ENCODE measurements at regions not wholly inside any gene's neighbourhood (a gene's known extent, or its start where the extent isn't known, plus 50 kb on each side); places are given as distances from the start of the nearest gene placed in this dataset.

DNA sequence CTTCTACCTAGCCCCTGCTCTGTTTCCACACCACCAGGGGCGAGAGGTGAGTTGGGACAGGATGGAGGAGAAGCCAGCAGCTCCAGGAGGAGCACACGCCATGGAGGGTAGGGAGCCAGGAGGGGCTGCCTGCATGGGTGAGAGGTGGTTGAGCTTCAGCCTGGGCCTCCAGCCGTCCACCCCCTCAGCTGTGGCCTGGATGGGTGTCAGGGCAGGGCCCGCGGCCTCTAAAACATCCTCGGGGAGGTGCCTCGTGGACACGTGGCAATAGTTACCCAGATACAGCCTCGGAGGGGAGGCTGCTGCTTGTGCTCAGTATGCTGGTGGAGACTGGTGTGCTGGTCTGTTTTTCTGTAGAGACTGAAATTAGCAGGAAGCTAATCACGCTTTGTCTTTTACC lies 104.7 kb upstream of the GSE1 start:
- no CpG with 5 or more reads among the region's 10 CpGs for WGBS (ENCODE audit: insufficient coverage, low lambda C conversion rate)
- H3K4me1 ChIP-seq (ENCODE audit: control insufficient read depth, insufficient read depth, low read length), result peaks cover 2% of the 10 kb centered on the region
- peaks cover 9% of the 10 kb centered on the region for H3K36me3 ChIP-seq (ENCODE audit: control insufficient read depth, insufficient read depth, low read length)
- H3K9me3 ChIP-seq (ENCODE audit: control insufficient read depth, low read depth, low read length), result no peaks in the 10 kb centered on the region
- DNase-seq, result no peak
- H3K27me3 ChIP-seq (ENCODE audit: control insufficient read depth, insufficient read depth, low read length), result no peaks in the 10 kb centered on the region
- no peak overlapping the region for H3K27ac ChIP-seq (ENCODE audit: low read length)
- H3K4me3 ChIP-seq (ENCODE audit: low read length), result no peak overlapping the region

DNA sequence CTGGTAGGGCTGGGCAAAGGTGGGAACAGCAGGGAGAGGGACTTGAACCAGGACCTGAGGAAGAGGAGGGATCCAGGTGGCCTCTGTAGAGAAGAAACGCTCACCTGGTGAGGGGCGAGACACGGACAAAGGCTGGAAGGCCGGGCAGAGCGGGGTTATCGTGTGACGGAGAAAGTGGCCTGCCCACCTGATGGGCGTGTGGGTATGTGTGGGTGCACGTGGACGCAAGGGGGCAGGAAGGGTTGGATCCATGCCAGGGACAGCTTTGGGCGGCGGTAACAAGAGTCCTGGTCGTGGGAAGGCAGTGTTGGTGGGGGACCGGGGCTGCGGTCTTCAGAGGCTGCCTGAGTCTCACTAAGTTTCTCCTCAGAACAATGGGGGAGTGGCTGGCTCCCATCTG lies 104.1 kb upstream of the GSE1 start:
- DNase-seq, result no peak
- Histone ChIP-seq H3K4me1 (ENCODE audit: control insufficient read depth, insufficient read depth, low read length) (peaks cover 8% of the 10 kb centered on the region), H3K27ac (ENCODE audit: low read length) (no peak overlapping the region), H3K9me3 (ENCODE audit: control insufficient read depth, low read depth, low read length) (no peaks in the 10 kb centered on the region), H3K27me3 (ENCODE audit: control insufficient read depth, insufficient read depth, low read length) (no peaks in the 10 kb centered on the region), H3K4me3 (ENCODE audit: low read length) (no peak overlapping the region), H3K36me3 (ENCODE audit: control insufficient read depth, insufficient read depth, low read length) (peaks cover 9% of the 10 kb centered on the region)
- WGBS (ENCODE audit: insufficient coverage, low lambda C conversion rate), result no CpG with 5 or more reads among the region's 15 CpGs

DNA sequence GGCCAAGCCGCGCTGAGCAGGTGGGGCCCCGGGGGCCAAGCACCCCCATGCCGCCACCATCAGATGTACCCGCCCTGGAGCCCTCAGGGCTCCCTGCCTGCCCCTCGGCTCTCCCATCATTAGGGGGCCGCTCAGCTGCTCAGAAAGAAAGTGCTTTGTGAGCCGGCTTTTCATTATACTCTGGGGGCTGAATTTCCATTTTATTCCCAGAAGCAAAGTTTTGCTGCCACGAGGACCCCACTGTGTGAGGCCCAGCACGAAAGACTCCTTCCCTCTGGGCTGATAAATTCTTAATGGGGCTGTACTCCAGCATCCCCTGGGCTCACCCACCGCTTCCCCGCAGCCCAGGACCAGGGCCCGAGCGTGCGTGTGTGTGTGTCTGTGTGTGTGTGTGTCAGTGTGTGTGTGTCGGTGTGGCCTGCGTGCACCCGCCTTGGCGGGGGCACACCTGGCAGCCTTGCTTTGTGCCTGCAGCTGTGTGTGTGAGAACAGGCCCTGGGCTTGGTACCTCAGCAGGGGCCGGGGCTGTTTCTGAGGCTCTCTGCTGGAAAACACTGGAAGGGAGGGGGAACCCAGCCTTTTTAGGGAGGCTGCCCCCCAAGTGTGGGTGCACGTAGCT lies 103.0 kb upstream of the GSE1 start:
- H3K9me3 ChIP-seq (ENCODE audit: control insufficient read depth, low read depth, low read length), result no peaks in the 10 kb centered on the region
- no peak overlapping the region for H3K4me3 ChIP-seq (ENCODE audit: low read length)
- no peak overlapping the region for H3K27ac ChIP-seq (ENCODE audit: low read length)
- H3K36me3 ChIP-seq (ENCODE audit: control insufficient read depth, insufficient read depth, low read length), result peaks cover 9% of the 10 kb centered on the region
- peaks cover 19% of the 10 kb centered on the region for H3K4me1 ChIP-seq (ENCODE audit: control insufficient read depth, insufficient read depth, low read length)
- no CpG with 5 or more reads among the region's 21 CpGs for WGBS (ENCODE audit: insufficient coverage, low lambda C conversion rate)
- H3K27me3 ChIP-seq (ENCODE audit: control insufficient read depth, insufficient read depth, low read length), result no peaks in the 10 kb centered on the region
- DNase-seq, result no peak

DNA sequence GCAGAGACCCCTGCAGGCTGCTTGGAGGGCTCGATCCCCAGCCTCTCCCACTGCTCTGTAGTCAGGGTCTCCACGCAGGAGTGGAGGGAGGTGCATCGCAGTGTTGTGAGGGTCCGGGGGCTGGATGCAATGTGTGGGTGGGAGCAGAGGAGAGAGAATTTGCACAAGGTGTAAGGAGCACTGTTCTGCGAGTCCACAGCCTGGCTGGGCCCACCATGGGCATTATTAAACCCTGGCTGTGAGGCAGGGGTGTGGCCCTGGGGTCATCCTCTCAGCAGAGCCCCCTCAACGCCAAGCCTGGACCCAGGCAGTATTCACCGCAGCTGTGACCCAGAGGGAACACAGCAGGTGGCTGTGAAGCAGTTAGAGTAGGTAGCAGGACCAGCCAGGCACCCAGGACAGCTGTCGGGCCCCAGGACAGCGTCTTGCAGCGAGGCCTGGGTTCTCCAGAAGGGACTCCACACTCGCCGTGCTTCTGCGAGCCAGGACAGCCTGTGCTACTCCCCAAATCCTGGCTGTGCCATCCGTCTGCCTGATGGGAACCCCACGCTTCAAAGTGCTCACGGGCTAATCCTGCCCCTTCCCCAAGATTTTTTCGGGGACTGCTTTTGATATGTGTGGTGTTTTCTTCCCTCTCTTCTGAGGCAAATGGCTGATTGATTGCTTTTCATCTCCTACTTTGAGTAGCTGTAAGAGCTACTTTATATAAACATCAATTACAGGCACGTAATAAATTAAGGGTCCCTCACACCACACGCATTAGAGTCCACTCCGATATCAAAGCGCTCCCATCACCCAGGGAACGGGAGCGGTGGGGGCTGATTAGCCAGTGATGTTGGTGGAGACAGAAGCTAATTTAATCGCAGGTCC lies 100.9 kb upstream of the GSE1 start:
- peaks cover 5% of the 10 kb centered on the region for H3K36me3 ChIP-seq (ENCODE audit: control insufficient read depth, insufficient read depth, low read length)
- H3K9me3 ChIP-seq (ENCODE audit: control insufficient read depth, low read depth, low read length), result no peaks in the 10 kb centered on the region
- H3K4me1 ChIP-seq (ENCODE audit: control insufficient read depth, insufficient read depth, low read length), result peaks cover 34% of the 10 kb centered on the region
- 86% methylated on average over 1 of the region's 24 CpGs for WGBS (ENCODE audit: insufficient coverage, low lambda C conversion rate)
- no peaks in the 10 kb centered on the region for H3K27me3 ChIP-seq (ENCODE audit: control insufficient read depth, insufficient read depth, low read length)
- H3K4me3 ChIP-seq (ENCODE audit: low read length), result no peak overlapping the region
- no peak for DNase-seq
- no peak overlapping the region for H3K27ac ChIP-seq (ENCODE audit: low read length)

DNA sequence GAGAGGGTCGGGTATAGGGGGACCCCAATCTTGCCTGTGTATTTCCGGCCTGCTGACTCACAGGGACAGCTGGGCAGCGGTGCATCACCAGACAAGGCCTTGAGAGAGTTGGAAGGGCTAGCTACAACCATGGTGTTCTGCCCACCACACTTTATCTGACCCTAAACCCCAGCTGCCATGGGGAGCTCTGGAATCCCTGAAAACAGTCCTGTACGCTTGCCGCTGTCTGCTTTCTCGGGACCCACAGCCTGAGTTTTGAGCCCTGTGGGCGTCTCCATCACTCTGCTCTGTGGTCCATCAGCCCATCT lies 100.4 kb upstream of the GSE1 start:
- no peak overlapping the region for H3K4me3 ChIP-seq (ENCODE audit: low read length)
- H3K36me3 ChIP-seq (ENCODE audit: control insufficient read depth, insufficient read depth, low read length), result peaks cover 5% of the 10 kb centered on the region
- peaks cover 34% of the 10 kb centered on the region for H3K4me1 ChIP-seq (ENCODE audit: control insufficient read depth, insufficient read depth, low read length)
- no peaks in the 10 kb centered on the region for H3K27me3 ChIP-seq (ENCODE audit: control insufficient read depth, insufficient read depth, low read length)
- peaks cover 2% of the 10 kb centered on the region for H3K9me3 ChIP-seq (ENCODE audit: control insufficient read depth, low read depth, low read length)
- WGBS (ENCODE audit: insufficient coverage, low lambda C conversion rate), result no CpG with 5 or more reads among the region's 7 CpGs
- no peak overlapping the region for H3K27ac ChIP-seq (ENCODE audit: low read length)
- no peak for DNase-seq

DNA sequence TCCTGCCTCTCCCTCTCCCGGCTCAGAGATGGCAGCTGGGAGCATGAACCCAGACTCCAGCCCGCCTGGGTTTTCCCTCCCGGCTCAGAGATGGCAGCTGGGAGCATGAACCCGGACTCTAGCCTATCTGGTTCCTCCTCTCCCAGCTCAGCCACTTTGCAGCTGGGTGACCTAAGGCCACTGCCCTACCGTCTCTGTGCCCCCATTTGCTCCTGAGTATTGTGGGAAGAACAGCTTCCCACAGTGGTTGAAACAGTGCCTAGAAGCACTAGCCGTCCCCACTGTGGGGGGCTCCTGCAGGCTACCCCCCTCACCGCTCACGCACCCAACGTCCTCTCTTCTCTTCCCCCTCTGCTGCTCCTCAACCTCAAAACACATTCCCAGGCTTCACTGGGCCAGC lies 99.9 kb upstream of the GSE1 start:
- WGBS (ENCODE audit: insufficient coverage, low lambda C conversion rate), result 83% methylated on average over 2 of the region's 9 CpGs
- no peak for DNase-seq
- no peak overlapping the region for H3K27ac ChIP-seq (ENCODE audit: low read length)
- H3K4me3 ChIP-seq (ENCODE audit: low read length), result no peak overlapping the region
- peaks cover 4% of the 10 kb centered on the region for H3K9me3 ChIP-seq (ENCODE audit: control insufficient read depth, low read depth, low read length)
- no peaks in the 10 kb centered on the region for H3K27me3 ChIP-seq (ENCODE audit: control insufficient read depth, insufficient read depth, low read length)
- H3K4me1 ChIP-seq (ENCODE audit: control insufficient read depth, insufficient read depth, low read length), result peaks cover 34% of the 10 kb centered on the region
- H3K36me3 ChIP-seq (ENCODE audit: control insufficient read depth, insufficient read depth, low read length), result peaks cover 4% of the 10 kb centered on the region

DNA sequence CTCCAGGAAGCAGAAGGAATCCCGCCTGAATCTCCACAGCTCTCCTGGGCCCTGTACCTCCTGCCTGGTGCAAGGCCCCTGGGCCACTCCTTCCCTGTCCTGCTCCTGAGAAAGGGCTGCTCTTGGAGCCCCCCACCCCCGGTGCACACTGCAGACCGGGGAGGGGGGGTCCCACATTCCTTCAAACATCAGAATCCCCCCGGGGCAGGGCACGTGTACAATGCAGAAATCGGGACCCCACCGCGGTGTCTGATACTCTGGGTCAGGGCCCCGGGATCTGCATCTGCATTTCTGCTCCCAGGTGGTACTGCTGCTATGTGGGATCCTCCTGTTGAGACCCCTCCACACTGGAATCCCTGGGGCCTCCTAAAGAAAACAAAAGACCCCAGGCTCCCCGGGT lies 99.5 kb upstream of the GSE1 start:
- no CpG with 5 or more reads among the region's 10 CpGs for WGBS (ENCODE audit: insufficient coverage, low lambda C conversion rate)
- H3K36me3 ChIP-seq (ENCODE audit: control insufficient read depth, insufficient read depth, low read length), result peaks cover 2% of the 10 kb centered on the region
- peaks cover 4% of the 10 kb centered on the region for H3K9me3 ChIP-seq (ENCODE audit: control insufficient read depth, low read depth, low read length)
- no peak for DNase-seq
- no peak overlapping the region for H3K4me3 ChIP-seq (ENCODE audit: low read length)
- H3K27ac ChIP-seq (ENCODE audit: low read length), result no peak overlapping the region
- H3K27me3 ChIP-seq (ENCODE audit: control insufficient read depth, insufficient read depth, low read length), result no peaks in the 10 kb centered on the region
- peaks cover 34% of the 10 kb centered on the region for H3K4me1 ChIP-seq (ENCODE audit: control insufficient read depth, insufficient read depth, low read length)

DNA sequence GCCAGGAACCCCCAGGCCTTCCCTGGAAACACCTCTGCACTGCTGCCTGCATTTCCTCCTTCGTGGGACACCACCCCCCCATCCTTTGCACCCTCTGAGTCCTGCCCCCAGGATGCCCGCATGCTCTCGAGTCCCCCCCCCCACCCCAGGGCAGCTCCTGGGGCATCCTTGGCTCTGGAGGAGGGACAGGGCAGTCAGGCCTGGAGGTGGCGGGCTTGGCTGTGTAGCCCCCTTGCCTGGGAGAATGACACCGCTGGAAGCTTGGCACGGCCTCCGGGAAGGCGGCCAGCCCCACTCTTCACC lies 98.9 kb upstream of the GSE1 start:
- peaks cover 3% of the 10 kb centered on the region for H3K36me3 ChIP-seq (ENCODE audit: control insufficient read depth, insufficient read depth, low read length)
- H3K27me3 ChIP-seq (ENCODE audit: control insufficient read depth, insufficient read depth, low read length), result no peaks in the 10 kb centered on the region
- no peak overlapping the region for H3K4me3 ChIP-seq (ENCODE audit: low read length)
- DNase-seq, result no peak
- peaks cover 34% of the 10 kb centered on the region for H3K4me1 ChIP-seq (ENCODE audit: control insufficient read depth, insufficient read depth, low read length)
- WGBS (ENCODE audit: insufficient coverage, low lambda C conversion rate), result no CpG with 5 or more reads among the region's 8 CpGs
- H3K27ac ChIP-seq (ENCODE audit: low read length), result peak overlapping the region; percentile 30
- peaks cover 4% of the 10 kb centered on the region for H3K9me3 ChIP-seq (ENCODE audit: control insufficient read depth, low read depth, low read length)

DNA sequence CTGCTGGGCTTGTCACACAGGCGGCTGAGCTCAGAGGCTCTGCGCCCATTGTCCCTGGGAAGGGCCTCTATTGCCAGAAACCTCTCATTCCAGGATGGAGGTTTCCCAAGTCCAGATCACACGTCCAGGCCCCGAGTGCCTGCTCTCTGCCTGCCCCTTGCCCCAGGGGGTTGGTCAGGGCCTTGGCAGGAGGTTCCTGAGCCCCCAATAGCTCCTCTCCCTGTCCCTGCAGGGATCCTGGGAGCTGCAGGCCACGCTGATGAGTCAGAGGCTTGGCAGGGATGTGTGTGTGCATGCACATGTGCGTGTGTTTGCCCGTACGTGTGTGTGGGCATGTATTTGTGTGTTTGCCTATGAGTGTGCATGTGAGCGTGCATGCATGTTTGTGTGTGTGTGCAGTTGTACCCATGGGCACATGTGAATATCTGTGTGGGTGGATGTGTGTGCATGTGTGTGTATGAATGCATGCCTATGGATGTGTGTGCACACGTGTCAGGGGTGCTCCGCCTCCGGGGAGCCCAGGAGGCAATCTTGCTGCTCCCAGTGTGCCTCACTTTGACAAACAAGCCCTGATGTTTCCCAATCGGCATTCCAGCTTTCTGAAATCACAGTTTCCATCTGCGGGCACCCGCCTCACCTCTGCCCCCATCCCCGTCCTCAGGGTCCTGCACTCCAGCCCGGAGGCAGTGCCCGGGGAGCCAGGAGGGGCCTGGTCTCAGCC lies 98.4 kb upstream of the GSE1 start:
- WGBS (ENCODE audit: insufficient coverage, low lambda C conversion rate), result no CpG with 5 or more reads among the region's 18 CpGs
- H3K4me3 ChIP-seq (ENCODE audit: low read length), result no peak overlapping the region
- peak overlapping the region; percentile 30 for H3K27ac ChIP-seq (ENCODE audit: low read length)
- peaks cover 34% of the 10 kb centered on the region for H3K4me1 ChIP-seq (ENCODE audit: control insufficient read depth, insufficient read depth, low read length)
- peak; percentile 70 to 82 for DNase-seq
- H3K9me3 ChIP-seq (ENCODE audit: control insufficient read depth, low read depth, low read length), result peaks cover 4% of the 10 kb centered on the region
- peaks cover 5% of the 10 kb centered on the region for H3K36me3 ChIP-seq (ENCODE audit: control insufficient read depth, insufficient read depth, low read length)
- H3K27me3 ChIP-seq (ENCODE audit: control insufficient read depth, insufficient read depth, low read length), result no peaks in the 10 kb centered on the region

DNA sequence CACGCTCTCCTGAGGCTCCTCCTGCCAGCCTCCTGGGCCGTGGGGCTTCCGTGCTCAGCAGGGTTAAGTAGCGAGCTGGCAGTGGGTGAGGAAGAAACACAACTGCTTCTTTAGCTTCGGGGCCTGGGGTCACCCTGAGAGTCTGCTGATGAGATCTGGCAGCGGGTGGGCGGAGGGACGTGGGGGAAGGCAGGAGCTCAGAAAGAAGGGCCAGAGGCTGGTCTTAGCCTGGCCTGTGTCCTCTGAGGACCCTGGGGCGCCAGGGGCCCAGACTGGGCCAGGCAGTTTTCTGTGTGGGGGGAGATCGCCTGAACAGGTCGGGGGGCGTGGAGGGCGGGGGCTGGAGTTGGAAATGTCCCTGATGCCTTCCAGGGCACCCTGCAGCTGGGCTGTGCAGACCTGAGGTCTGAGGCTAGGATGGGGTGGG lies 97.8 kb upstream of the GSE1 start:
- Histone ChIP-seq H3K4me3 (ENCODE audit: low read length) (no peak overlapping the region), H3K9me3 (ENCODE audit: control insufficient read depth, low read depth, low read length) (peaks cover 4% of the 10 kb centered on the region), H3K27me3 (ENCODE audit: control insufficient read depth, insufficient read depth, low read length) (no peaks in the 10 kb centered on the region), H3K4me1 (ENCODE audit: control insufficient read depth, insufficient read depth, low read length) (peaks cover 34% of the 10 kb centered on the region), H3K27ac (ENCODE audit: low read length) (peak overlapping the region; percentile 19), H3K36me3 (ENCODE audit: control insufficient read depth, insufficient read depth, low read length) (peaks cover 8% of the 10 kb centered on the region)
- DNase-seq, result no peak
- no CpG with 5 or more reads among the region's 13 CpGs for WGBS (ENCODE audit: insufficient coverage, low lambda C conversion rate)
